ENCODE measurements at regions not wholly inside any gene's neighbourhood (a gene's known extent, or its start where the extent isn't known, plus 50 kb on each side); places are given as distances from the start of the nearest gene placed in this dataset.
"Not testable (repeated sequence)": the region's sequence is repeated elsewhere in the genome, so short reads cannot be mapped to it uniquely, and the experiment has no call there.

- no peak for DNase-seq (ENCODE audit: low read depth)
Observed at GRCh38 chr5:158516521-158516920, 583.2 kb downstream of the EBF1 start.

DNA sequence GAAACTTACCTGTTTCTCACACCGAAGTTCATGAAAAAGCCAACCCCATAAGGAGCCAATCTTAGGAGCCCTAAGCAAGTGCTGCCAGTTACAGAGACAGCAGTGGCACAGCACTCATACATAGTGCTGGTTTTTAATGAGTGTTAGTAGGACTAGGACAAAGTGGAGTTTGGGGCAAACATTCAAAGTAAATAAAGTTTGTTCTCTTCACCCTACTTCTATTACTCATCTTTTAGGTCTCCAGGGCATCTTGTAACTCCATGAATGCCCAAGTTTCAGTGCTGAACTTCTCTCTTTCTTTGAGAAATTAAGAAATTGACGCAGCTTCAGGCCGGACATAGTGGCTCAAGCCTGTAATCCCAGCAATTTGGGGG is 584.7 kb downstream of the EBF1 start:
- no peak for DNase-seq (ENCODE audit: low read depth)

DNA sequence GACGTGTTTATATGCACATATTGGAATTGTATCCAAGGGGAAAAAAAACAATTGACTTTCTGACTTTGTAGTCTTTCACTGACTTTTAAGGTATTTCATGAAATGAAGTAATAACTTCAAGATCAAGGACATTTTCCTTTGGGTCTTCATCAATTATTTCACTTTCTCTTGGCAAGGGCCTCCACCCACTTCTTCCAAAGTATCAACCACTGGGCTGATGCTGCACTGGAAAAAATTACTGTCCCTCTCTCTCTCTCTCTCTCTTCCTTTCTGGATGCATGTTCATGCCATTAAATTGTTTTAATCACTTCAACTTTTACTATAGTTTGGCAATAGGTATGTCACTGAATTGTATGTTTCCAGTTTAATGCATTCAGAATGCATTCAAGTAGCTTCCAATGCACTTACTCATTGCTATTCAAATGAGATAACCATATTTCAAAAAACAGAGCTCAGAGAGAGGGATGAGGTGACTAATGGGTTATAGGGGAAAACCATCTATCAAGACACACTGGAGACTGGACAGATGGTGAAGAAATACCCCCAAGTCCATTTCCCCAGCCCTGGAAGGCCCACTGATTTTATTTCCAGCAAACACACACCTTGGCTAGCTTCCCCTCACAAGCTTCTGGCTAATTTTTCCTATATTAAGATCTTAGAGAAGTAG is 585.3 kb downstream of the EBF1 start:
- peak; percentile 47 for DNase-seq (ENCODE audit: low read depth)

- no peak for DNase-seq (ENCODE audit: low read depth)
Observed at GRCh38 chr5:158513490-158514318, 586.0 kb downstream of the EBF1 start.

DNA sequence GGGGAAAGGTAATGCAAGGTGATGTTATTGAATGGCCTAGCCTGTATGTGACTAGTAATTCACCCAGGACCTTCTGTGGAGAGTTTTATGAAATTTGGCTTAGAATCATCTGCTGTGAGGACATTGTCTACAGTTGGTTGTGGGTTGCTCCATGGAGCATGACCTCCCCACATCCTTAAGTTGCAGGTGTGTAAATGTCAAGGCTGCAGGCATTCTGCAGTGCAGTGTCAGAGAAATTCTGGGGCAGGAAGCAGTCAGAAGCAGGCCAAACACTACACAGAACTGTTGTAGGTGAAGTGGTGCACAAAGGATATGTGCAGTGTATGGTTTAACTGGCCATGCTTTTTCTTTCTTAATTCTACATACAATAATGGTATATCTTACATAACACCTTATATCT is 588.3 kb downstream of the EBF1 start:
- DNase-seq (ENCODE audit: low read depth): no peak

GRCh38 chr5:158510479-158510878 is 589.2 kb downstream of the EBF1 start:
- DNase-seq (ENCODE audit: low read depth): no peak

- DNase-seq (ENCODE audit: low read depth): no peak
Observed at GRCh38 chr5:158506648-158507047, 593.1 kb downstream of the EBF1 start.

DNA sequence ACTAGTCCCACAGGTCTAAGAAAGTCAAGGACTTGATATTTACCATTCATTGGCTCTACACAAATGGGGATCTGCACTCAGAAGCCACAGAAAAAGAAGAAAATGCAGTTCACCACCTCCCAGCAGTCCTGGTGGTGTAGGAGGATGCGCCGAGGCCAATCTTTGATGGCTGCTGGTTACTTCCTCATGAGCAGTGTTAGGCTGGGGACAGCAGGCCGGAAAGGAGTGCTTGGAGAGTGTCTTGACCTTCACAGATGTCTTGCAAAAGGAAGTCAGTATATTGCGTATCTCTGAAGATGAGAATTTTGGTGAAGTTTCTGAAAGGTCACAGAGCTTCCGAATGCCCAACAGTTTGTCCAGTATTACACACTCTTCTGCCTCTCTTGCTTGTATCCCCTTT is 597.0 kb downstream of the EBF1 start:
- no peak for DNase-seq (ENCODE audit: low read depth)

GRCh38 chr5:158499892-158500418 is 599.8 kb downstream of the EBF1 start:
- DNase-seq (ENCODE audit: low read depth): no peak

DNA sequence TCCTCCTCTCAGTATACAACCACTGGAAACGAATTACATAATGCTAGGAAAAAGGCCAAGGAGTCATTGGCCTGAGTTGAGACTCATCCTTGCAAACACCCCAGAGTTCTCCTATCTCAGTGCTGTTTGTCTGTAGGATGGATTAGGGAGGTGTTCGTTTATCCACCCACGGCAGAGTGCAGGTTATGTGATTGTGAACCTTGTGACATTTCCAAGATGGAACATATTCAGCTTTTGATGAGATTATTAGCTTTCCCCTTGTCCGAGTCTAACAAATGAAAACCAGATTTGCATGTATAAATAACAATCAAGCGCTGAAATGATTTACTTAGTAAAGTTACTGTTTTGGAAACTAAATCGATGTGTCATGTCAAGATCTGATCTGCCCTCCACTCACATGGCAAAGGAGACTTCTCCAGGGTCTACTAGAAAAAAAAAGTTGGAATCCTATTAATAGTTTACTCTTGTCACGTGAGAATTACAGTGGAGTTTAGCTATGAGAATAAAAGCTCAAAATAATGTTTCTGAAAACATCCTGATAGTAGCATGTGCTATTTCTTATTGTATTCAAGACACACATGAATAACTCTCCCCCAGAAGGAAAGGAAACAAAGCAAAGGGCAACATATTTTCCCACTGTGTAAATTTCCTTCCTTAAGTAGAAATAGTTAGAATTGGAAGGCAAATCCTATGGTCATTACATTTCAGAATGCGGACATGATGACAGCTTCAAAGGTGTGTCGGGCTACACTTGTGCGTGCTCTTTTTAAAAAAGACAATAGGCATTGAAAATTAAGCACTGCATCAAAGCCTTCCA is 600.4 kb downstream of the EBF1 start:
- no peak for DNase-seq (ENCODE audit: low read depth)

DNA sequence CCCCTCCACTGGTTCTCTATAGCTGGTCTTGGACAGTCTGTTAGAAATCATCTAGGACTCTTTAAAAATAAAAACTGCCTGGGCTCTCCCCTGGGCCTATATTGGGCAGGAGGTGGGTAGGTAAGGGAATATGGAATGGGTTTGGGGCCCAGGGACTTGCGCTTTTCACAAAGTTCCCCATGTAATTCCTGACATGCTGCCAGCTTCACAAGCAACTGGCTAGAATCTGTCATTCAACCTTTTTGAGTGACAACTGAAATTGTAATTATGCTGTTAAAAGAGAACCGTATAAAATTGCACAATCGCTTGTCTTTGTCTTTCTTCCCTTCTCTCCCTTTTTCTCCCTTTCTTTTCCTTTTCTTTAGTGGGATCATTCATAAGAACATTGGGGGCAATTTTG is 603.1 kb downstream of the EBF1 start:
- DNase-seq (ENCODE audit: low read depth): no peak

DNA sequence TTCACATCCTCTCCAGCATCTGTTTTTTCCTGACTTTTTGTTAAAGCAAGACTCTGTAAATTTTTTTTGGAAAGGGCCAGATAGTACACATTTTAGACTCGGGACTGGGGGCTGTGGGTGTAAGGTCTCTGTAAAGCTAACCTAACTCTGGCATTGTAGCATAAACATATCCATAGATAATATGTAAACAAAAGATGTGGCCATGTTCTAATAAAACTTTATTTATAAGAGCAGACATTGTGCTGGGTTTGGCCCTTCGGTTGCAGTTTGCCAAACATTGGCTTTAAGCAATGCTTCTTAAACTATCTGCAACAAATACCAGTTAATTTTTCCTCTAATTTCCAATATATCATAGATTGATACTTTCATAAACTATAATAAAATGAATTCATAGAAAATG is 605.2 kb downstream of the EBF1 start:
- no peak for DNase-seq (ENCODE audit: low read depth)

GRCh38 chr5:158494044-158494443 is 605.7 kb downstream of the EBF1 start:
- DNase-seq (ENCODE audit: low read depth): not testable (repeated sequence)

GRCh38 chr5:158492841-158493242 is 606.9 kb downstream of the EBF1 start:
- no peak for DNase-seq (ENCODE audit: low read depth)

GRCh38 chr5:158492136-158492535 is 607.6 kb downstream of the EBF1 start:
- no peak for DNase-seq (ENCODE audit: low read depth)

- no peak for DNase-seq (ENCODE audit: low read depth)
Observed at GRCh38 chr5:158487664-158488063, 612.1 kb downstream of the EBF1 start.

DNA sequence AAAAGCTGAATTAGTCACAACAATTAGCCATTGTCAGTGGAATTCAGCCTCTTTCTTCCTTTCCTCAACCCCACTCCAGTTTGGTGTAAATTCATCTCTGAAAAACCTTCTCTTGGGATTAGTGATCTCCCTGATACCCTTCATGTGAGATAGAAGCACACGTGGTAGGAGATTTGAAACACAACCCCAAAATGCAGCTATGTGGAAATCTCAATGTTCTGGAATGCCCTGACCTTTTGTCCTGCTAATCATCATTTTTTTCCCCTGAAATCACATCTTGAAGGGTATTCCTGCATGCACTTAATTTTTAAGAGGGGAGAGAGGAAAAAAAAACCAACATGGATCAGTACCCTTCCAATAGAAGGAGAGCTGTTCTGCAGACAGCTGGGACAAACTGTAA is 612.6 kb downstream of the EBF1 start:
- no peak for DNase-seq (ENCODE audit: low read depth)

DNA sequence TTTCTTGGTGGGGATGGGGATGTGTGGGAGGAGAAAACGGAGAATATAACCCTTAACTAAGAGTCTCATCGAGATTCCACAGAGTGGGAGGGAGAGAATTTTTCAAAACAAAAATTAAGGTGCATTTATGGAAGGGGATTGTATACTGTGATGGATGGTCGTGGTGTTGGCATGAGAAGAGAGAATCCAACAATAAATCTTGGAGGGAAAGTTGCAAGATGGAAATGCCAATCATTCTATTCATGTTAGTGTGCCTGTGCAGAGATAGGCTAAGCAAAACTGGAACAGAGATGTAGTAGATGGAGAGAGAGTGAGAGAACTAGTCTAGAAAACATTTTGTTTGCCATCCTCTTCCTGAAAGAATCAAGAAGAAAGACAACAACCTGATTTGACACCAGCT is 613.1 kb downstream of the EBF1 start:
- DNase-seq (ENCODE audit: low read depth): no peak

- no peak for DNase-seq (ENCODE audit: low read depth)
Observed at GRCh38 chr5:158485604-158486081, 614.1 kb downstream of the EBF1 start.

DNA sequence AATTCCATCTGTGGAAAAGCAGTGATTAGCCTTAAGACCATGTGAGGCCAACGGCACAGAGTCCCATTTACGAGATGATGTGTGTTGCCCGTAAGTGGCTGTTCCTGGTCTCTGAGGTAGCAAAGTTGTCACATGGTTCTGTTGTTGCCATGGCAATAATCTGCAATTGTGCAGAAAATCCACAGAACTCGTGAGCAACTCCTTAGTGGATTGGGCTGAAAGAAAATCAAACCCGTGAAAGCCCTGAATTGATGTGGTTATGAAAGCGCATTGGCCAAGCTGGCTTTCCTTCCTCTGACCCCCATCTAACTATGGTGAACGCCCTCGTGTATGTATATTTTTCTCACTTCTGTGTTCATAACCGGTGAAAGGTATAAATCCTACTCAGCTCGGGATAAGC is 614.7 kb downstream of the EBF1 start:
- DNase-seq (ENCODE audit: low read depth): no peak

DNA sequence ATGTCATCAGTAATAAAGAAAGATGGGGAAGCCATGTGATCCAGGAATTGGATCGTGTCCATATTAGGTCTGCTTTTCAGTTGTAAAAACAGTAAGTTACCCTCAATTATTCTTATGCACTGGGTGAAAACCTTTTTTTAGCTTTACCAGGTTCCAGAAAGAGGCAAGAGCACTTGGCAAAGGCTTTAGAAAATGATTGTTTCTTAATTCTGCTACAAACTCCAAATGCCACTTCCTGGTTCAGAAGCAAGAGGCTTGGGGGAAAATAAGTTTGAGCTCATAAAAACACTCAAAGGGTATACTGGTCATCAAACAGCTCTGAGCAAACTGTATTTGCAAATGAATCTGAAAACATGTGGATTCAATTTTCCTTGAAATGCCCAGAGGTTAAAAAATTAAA is 615.6 kb downstream of the EBF1 start:
- no peak for DNase-seq (ENCODE audit: low read depth)

DNA sequence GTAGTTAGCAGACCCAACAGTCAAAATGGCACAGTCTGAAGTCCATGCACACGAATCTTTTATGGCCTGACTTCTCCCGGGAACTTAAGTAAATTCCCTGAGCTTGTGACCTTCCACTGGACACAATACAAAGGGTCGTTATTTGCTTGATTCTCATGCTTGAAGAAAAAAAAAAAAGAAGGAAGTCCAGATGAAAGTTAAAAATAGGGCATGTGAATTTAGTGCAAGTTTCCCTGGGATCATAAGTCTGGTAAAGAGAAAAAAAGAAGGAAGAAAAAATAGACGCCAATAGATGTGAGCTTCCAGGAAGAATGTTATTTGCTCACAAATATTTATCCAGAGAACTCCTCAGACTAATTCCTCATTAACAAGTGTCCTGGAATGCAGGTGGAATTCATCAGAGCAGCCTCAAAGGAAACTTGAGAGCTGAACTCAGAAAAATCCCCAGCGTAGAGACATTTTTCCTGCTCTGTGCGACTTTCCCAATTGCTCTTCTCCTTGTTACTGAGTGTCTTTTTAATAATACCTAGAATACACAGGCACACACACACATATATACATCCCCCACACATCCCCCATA is 616.3 kb downstream of the EBF1 start:
- DNase-seq (ENCODE audit: low read depth): no peak
